ENCODE measurements at regions not wholly inside any gene's neighbourhood (a gene's known extent, or its start where the extent isn't known, plus 50 kb on each side); places are given as distances from the start of the nearest gene placed in this dataset.

DNA sequence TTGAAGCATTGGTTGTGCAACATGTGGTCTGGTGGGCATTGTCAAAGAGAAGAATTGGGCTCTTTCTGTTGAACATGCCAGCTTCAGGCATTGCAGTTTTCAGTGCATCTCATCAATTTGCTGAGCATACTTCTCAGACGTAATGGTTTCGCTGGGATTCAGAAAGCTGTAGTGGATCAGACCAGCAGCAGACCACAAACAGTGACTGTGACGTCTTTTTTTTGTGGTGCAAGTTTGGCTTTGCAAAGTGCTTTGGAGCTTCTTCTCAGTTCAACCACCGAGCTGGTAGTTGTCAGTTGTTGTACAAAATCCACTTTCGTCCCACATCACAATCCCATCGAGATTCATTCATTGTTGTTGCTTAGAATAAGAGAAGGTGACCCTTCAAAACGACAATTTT, 84.5 kb downstream of the NPAP1 start:
- Histone ChIP-seq H4K20me1 (ENCODE audit: insufficient read depth) (no peaks in the 10 kb centered on the region), H3K36me3 (ENCODE audit: insufficient read depth, low read length) (no peaks in the 10 kb centered on the region), H3K79me2 (replicated peaks; ENCODE audit: insufficient read depth, low read length) (no peaks in the 10 kb centered on the region), H3K9me3 (ENCODE audit: low read length) (no peaks in the 10 kb centered on the region), H3K27me3 (ENCODE audit: insufficient read depth, low read depth, low read length) (no peaks in the 10 kb centered on the region), H3K27ac (ENCODE audit: low read length) (no peak overlapping the region), H3K9ac (ENCODE audit: low read length) (no peak overlapping the region), H3K9me2 (ENCODE audit: insufficient read depth, low read length) (no peaks in the 10 kb centered on the region), H3K4me2 (ENCODE audit: low read length) (no peak overlapping the region), H3K4me3 (ENCODE audit: low read length) (no peak overlapping the region), H3F3A (ENCODE audit: insufficient read depth, low read length, poor library complexity, severe bottlenecking) (no peaks in the 10 kb centered on the region), H2AFZ (ENCODE audit: low read depth, low read length) (no peak overlapping the region)
- TF ChIP-seq MXI1 (conservative IDR thresholded peaks at IDR 0.05; ENCODE audit: poor library complexity, severe bottlenecking) (no peak), EP300 (conservative IDR thresholded peaks at IDR 0.05; ENCODE audit: poor library complexity, severe bottlenecking) (no peak), EZH2 (IDR thresholded peaks at IDR 0.05; ENCODE audit: borderline replicate concordance, insufficient read depth, low read length, poor library complexity, severe bottlenecking) (no peak), CTCF (IDR thresholded peaks at IDR 0.05; ENCODE audit: poor library complexity, severe bottlenecking) (no peak), REST (IDR thresholded peaks at IDR 0.05; ENCODE audit: borderline replicate concordance) (no peak), POLR2AphosphoS5 (IDR thresholded peaks at IDR 0.05) (no peak), TAF1 (IDR thresholded peaks at IDR 0.05; ENCODE audit: low read depth) (no peak), SMC3 (conservative IDR thresholded peaks at IDR 0.05; ENCODE audit: poor library complexity) (no peak), RAD21 (conservative IDR thresholded peaks at IDR 0.05) (no peak)

GRCh38 chr15:24761704-24762302, 86.2 kb downstream of the NPAP1 start:
- Histone ChIP-seq H3K36me3 (ENCODE audit: insufficient read depth, low read length) (no peaks in the 10 kb centered on the region), H3K9ac (ENCODE audit: low read length) (no peak overlapping the region), H3K4me3 (ENCODE audit: low read length) (no peak overlapping the region), H3K79me2 (replicated peaks; ENCODE audit: insufficient read depth, low read length) (no peaks in the 10 kb centered on the region), H3K9me2 (ENCODE audit: insufficient read depth, low read length) (no peaks in the 10 kb centered on the region), H3F3A (ENCODE audit: insufficient read depth, low read length, poor library complexity, severe bottlenecking) (no peaks in the 10 kb centered on the region), H3K4me2 (ENCODE audit: low read length) (no peak overlapping the region), H3K27ac (ENCODE audit: low read length) (no peak overlapping the region), H3K27me3 (ENCODE audit: insufficient read depth, low read depth, low read length) (no peaks in the 10 kb centered on the region), H2AFZ (ENCODE audit: low read depth, low read length) (no peak overlapping the region), H4K20me1 (ENCODE audit: insufficient read depth) (no peaks in the 10 kb centered on the region), H3K9me3 (ENCODE audit: low read length) (no peaks in the 10 kb centered on the region)
- TF ChIP-seq CTCF (IDR thresholded peaks at IDR 0.05; ENCODE audit: poor library complexity, severe bottlenecking) (peak; percentile 62), SMC3 (conservative IDR thresholded peaks at IDR 0.05; ENCODE audit: poor library complexity) (peak; percentile 58), RAD21 (conservative IDR thresholded peaks at IDR 0.05) (peak; percentile 46), TAF1 (IDR thresholded peaks at IDR 0.05; ENCODE audit: low read depth) (no peak)

Measured in neural cell (in vitro differentiated cells).